GM12865 (cell line): ENCODE measurements at regions not wholly inside any gene's neighbourhood (a gene's known extent, or its start where the extent isn't known, plus 50 kb on each side); places are given as distances from the start of the nearest gene placed in this dataset.

Experiments
- DNase-seq: peaks from one replicate; pipeline ENCODE4 v3.0.0; 2010; ENCODE audit warnings: low read depth
- H3K4me3 ChIP-seq: 2 replicates; pipeline ENCODE4 v1.5.1; 2011; ENCODE audit warnings: mild to moderate bottlenecking, low read depth, low read length, control low read depth
- TF ChIP-seq, protein P1 (sequence below): IDR thresholded peaks from 2 replicates; pipeline ENCODE4 v1.5.1; 2011; ENCODE audit warnings: low read length, control low read depth, low read depth, inconsistent platforms; ENCODE audit not compliant: insufficient read depth; ENCODE audit errors: missing control alignments

GRCh38 chr5:2686321-2687124 lies 65.0 kb downstream of the IRX2 start:
- no peak for DNase-seq
- TF ChIP-seq, protein P1, sequence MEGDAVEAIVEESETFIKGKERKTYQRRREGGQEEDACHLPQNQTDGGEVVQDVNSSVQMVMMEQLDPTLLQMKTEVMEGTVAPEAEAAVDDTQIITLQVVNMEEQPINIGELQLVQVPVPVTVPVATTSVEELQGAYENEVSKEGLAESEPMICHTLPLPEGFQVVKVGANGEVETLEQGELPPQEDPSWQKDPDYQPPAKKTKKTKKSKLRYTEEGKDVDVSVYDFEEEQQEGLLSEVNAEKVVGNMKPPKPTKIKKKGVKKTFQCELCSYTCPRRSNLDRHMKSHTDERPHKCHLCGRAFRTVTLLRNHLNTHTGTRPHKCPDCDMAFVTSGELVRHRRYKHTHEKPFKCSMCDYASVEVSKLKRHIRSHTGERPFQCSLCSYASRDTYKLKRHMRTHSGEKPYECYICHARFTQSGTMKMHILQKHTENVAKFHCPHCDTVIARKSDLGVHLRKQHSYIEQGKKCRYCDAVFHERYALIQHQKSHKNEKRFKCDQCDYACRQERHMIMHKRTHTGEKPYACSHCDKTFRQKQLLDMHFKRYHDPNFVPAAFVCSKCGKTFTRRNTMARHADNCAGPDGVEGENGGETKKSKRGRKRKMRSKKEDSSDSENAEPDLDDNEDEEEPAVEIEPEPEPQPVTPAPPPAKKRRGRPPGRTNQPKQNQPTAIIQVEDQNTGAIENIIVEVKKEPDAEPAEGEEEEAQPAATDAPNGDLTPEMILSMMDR = no peak
- H3K4me3 ChIP-seq = no peak overlapping the region

- TF ChIP-seq, protein P1 = no peak
- DNase-seq = no peak
- H3K4me3 ChIP-seq = no peak overlapping the region
Observed at GRCh38 chr5:2685651-2686272, 65.7 kb downstream of the IRX2 start.

DNA sequence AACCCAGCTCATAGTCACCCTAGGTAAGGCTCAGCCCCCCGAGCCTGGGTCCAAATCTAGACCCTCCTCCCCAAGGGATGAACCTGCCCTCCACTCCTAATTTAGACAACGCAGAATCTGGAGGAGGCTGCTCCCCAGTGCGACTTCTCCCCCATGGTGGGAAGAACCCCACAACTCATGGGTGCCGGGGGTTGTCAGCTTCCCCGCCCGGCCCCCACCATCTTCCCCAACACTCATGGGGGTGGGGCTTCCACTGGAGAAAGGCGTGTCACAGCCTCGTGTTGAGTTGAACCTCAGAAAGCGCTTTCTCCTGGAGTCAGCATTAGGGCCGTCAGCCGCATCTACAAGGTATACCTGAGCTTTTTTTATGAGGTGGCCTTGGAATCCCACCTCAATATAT lies 66.9 kb downstream of the IRX2 start:
- DNase-seq = no peak
- no peak overlapping the region for H3K4me3 ChIP-seq
- TF ChIP-seq, protein P1 = no peak

DNA sequence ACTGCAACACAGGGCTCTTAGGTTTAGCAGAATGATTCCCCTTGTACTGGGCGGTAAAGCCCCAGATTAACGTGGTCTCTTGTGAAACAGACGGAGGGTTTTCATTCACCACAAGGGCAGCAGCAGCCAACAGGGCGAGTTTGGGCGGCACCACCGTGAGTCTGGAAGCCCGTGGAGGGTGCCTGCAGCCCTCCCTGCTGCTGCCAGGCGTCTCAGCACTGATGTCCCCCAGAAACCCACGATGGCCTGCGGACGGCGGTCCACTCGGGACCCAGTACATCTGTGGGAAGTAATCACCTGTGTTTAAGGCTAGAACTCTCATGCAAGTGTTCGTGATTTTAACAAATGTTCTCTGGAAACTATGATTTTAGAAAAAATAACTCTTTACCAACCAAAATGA lies 67.8 kb downstream of the IRX2 start:
- no peak overlapping the region for H3K4me3 ChIP-seq
- no peak for DNase-seq
- TF ChIP-seq, protein P1 = no peak

GRCh38 chr5:2681476-2681875 lies 70.0 kb downstream of the IRX2 start:
- DNase-seq = no peak
- TF ChIP-seq, protein P1 = no peak
- no peak overlapping the region for H3K4me3 ChIP-seq

GRCh38 chr5:2680979-2681378 lies 70.5 kb downstream of the IRX2 start:
- H3K4me3 ChIP-seq = no peak overlapping the region
- no peak for DNase-seq
- TF ChIP-seq, protein P1 = no peak
